H1 (cell line): ENCODE measurements at regions not wholly inside any gene's neighbourhood (a gene's known extent, or its start where the extent isn't known, plus 50 kb on each side); places are given as distances from the start of the nearest gene placed in this dataset.

Source experiments
- HDAC6 ChIP-seq: IDR thresholded peaks from one replicate; pipeline ENCODE4 v1.7.1; 2012; ENCODE audit warnings: low read depth, mild to moderate bottlenecking, inconsistent platforms, low read length, moderate library complexity
- TF ChIP-seq, protein P1 (sequence below): IDR thresholded peaks from 2 replicates; pipeline ENCODE4 v1.6.1; 2012; ENCODE audit warnings: inconsistent platforms

DNA sequence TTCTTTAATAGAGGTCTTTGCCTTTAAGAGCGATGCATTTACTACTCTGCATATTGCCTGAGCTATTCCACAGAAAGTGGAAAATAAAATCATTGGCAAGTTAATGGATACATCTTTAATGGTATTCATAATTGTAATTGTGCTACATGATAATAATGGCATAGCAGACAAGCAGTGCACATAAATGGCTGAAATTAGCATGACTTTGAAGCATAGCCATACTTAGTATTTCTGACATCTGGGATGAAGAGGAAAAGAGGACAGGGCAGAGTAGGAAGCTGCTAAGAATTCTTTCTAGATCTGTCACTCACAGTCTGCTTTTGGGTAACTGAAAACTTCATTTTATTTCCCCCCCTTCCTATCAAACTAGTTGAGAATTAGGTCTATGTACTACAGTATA lies 195.0 kb upstream of the NRIP1 start (continued):
- TF ChIP-seq, protein P1, sequence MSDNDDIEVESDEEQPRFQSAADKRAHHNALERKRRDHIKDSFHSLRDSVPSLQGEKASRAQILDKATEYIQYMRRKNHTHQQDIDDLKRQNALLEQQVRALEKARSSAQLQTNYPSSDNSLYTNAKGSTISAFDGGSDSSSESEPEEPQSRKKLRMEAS = no peak
- TF ChIP-seq HDAC6 = no peak
